ENCODE measurements at regions not wholly inside any gene's neighbourhood (a gene's known extent, or its start where the extent isn't known, plus 50 kb on each side); places are given as distances from the start of the nearest gene placed in this dataset.

DNA sequence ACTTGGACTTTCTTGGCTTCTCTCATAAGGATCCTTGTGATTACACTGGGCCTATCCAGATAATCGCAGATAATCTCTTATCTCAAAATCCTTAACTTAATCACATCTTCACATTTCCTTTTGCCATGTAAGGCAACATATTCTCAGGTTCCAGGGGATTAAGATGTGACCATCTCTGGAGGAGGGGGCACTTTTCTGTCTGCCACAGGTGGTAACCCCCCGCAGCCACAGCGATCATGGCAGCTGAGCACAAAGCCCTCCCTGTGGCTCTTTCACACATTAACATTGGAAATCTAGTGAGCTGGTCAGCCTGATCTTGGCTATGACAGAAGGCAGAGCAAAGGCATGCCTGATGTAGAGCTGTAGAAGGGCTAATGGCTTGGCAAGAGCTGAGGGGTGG is 69.1 kb upstream of the CD82 start:
- Histone ChIP-seq H3K27me3 (no peaks in the 10 kb centered on the region), H3K4me1 (peaks cover 3 to 7% of the 10 kb centered on the region in 2 donors), H3K4me3 (no peak overlapping the region), H3K27ac (no peak overlapping the region), H3K9me3 (peaks cover 0 to 10% of the 10 kb centered on the region in 2 donors), H3K36me3 (no peaks in the 10 kb centered on the region)
- TF ChIP-seq POLR2A (IDR thresholded peaks at IDR 0.05) = no peak
- TF ChIP-seq, protein P1, sequence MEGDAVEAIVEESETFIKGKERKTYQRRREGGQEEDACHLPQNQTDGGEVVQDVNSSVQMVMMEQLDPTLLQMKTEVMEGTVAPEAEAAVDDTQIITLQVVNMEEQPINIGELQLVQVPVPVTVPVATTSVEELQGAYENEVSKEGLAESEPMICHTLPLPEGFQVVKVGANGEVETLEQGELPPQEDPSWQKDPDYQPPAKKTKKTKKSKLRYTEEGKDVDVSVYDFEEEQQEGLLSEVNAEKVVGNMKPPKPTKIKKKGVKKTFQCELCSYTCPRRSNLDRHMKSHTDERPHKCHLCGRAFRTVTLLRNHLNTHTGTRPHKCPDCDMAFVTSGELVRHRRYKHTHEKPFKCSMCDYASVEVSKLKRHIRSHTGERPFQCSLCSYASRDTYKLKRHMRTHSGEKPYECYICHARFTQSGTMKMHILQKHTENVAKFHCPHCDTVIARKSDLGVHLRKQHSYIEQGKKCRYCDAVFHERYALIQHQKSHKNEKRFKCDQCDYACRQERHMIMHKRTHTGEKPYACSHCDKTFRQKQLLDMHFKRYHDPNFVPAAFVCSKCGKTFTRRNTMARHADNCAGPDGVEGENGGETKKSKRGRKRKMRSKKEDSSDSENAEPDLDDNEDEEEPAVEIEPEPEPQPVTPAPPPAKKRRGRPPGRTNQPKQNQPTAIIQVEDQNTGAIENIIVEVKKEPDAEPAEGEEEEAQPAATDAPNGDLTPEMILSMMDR (IDR thresholded peaks at IDR 0.05) = no peak
- intact Hi-C loops (cut with DNase I; ENCODE audit: low total_unique reads) = no loop called here
- no peak for DNase-seq

DNA sequence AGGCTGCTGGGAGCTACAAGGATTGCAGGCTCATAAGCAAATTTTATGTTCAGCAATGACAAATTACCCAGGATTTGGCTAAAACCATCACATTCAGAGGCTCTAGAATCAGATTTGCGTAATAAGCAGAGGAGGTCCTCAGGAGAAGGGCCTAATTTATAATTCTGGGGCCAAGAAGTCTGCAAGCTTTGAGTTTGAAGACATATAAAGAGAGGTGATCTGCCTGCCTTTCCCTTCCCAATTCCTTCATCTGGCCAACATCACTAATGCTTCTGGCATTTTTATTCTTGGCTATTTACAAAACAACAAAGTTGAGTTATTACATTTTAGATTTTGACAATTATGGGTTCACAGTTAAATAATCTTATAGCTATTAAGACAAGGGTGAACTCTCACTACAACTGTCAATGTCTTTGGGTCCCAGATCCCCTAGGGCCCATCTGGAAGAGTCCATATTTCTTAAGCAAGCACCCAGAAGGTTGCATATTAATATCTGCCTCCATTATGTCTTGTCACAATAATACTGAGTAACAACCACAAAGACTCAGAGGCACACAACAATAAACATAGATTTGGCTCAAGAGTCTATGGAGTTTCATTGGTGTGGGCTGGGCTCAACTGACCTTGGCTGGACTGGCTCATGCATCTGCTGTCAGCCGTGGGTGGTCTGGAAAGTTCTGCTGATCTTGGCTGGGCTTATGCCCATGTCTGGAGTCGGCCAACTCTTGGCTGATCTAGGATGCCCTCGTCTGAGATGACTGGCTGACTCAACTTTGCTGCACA is 67.2 kb upstream of the CD82 start:
- H3K4me3 ChIP-seq = no peak overlapping the region
- H3K27me3 ChIP-seq = no peaks in the 10 kb centered on the region
- peak; percentile 65 to 76 for DNase-seq
- H3K27ac ChIP-seq = peak overlapping the region in 1 of 2 donors; percentile 48
- H3K36me3 ChIP-seq = no peaks in the 10 kb centered on the region
- H3K4me1 ChIP-seq = peaks cover 3 to 7% of the 10 kb centered on the region in 2 donors
- peaks cover 0 to 10% of the 10 kb centered on the region in 2 donors for H3K9me3 ChIP-seq
- intact Hi-C loops (cut with DNase I; ENCODE audit: low total_unique reads) = no loop called here
- TF ChIP-seq POLR2A (IDR thresholded peaks at IDR 0.05) = no peak
- TF ChIP-seq, protein P1 (IDR thresholded peaks at IDR 0.05) = no peak

DNA sequence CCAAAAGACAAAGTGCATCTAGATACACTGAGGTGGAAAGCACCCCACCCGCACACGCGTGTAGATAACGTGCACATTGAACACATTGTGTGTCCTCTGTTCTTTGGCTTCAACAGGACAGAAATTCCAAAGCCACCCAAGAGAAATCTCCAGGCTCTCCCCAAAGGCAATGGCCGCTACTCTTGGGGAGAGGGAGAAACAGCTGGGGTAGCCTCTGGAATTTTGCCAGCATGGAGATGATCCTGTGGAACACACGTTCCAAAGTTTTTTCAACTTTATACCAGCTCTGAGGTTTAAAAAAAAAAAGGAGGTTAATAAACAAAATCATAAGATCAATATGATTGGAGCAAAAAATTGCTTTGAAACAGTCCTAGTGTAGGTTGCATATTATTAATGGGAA is 63.0 kb upstream of the CD82 start:
- intact Hi-C loops (cut with DNase I; ENCODE audit: low total_unique reads) = no loop called here
- Histone ChIP-seq H3K4me1 (peaks cover 3 to 6% of the 10 kb centered on the region in 2 donors), H3K36me3 (no peaks in the 10 kb centered on the region), H3K9me3 (peaks cover 0 to 10% of the 10 kb centered on the region in 2 donors), H3K4me3 (no peak overlapping the region), H3K27ac (no peak overlapping the region), H3K27me3 (no peaks in the 10 kb centered on the region)
- TF ChIP-seq POLR2A (IDR thresholded peaks at IDR 0.05) = no peak
- TF ChIP-seq, protein P1 (IDR thresholded peaks at IDR 0.05) = no peak
- no peak for DNase-seq

DNA sequence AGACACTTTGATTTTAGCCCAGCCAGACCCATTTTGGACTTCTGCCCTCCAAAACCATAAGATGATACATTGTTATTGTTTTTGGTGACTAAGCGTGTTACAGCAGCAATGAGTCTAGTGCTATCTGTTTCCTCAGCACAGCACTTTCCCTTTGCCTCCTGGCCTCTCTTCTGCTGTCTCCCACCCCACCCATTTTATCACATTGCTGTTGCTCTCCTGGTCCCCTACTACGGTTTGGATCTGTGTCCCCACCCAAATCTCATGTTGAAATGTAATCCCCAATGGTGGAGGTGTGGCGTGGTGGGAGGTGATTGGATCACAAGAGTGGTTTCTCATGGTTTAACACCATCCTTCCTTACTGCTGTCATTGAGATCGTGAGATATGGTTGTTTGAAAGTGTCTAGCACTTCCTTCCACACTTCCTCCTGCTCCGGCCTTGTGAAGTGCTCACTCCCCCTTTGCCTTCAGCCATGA is 59.8 kb upstream of the CD82 start:
- no peak for DNase-seq
- no peak for TF ChIP-seq POLR2A (IDR thresholded peaks at IDR 0.05)
- TF ChIP-seq, protein P1 (IDR thresholded peaks at IDR 0.05) = no peak
- Histone ChIP-seq H3K27me3 (no peaks in the 10 kb centered on the region), H3K9me3 (no peaks in the 10 kb centered on the region), H3K27ac (no peak overlapping the region), H3K4me3 (no peak overlapping the region), H3K4me1 (no peaks in the 10 kb centered on the region), H3K36me3 (no peaks in the 10 kb centered on the region)
- intact Hi-C loops (cut with DNase I; ENCODE audit: low total_unique reads) = no loop called here

DNA sequence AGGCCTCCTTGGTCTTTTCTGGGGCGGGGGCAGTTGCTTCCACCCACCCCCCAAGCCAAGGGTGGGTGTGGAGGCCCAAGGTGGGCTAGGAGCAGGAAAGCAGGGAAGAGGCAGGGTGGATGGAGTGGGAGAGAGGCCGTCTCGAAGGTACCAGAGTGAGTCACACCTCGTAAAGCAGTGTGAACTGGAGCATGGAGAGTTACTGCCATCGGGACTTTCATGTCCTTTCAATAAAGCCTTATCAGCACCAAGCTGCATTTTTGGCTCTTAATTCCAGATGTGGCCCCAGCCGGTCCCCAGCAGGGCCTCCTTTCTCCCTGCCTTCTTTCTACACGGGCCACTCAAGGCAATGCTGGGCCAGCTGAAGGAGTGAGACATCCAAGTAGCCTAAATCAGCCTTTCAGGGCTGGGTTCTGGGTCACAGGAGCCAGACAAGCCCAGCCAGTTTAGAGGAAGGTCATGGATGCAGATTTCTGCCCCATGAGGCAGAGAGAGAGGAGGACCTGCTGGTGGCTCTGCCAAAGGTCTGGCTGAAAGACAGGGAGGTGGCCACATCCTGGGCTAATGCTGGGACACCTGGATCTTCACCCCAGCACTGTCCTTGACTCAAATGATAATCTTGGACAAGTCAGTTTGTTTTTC is 59.0 kb upstream of the CD82 start:
- intact Hi-C loops (cut with DNase I; ENCODE audit: low total_unique reads) = no loop called here
- TF ChIP-seq, protein P1 (IDR thresholded peaks at IDR 0.05) = no peak
- TF ChIP-seq POLR2A (IDR thresholded peaks at IDR 0.05) = no peak
- Histone ChIP-seq H3K36me3 (no peaks in the 10 kb centered on the region), H3K4me1 (no peaks in the 10 kb centered on the region), H3K9me3 (no peaks in the 10 kb centered on the region), H3K4me3 (no peak overlapping the region), H3K27ac (no peak overlapping the region), H3K27me3 (no peaks in the 10 kb centered on the region)
- no peak for DNase-seq

Measured in uterus (tissue), 3 donors.